IMR-90 (cell line): ENCODE measurements at regions not wholly inside any gene's neighbourhood (a gene's known extent, or its start where the extent isn't known, plus 50 kb on each side); places are given as distances from the start of the nearest gene placed in this dataset.

Source experiments
- ATAC-seq: fragments of 200-7000 bp; cut with Tn5 transposase; 2 replicates; pipeline ENCODE4 v1.9.1; 2020; ENCODE audit warnings: low read depth, mild to moderate bottlenecking, moderate library complexity
- BruUV-seq: library from RNA; stranded (reverse); fragments of 400-500 nt; replicated peaks from 2 replicates; lab custom pipeline; 2021; lab: Mats Ljungman, UMichigan
- CTCF ChIA-PET: fragments of 300-600 bp; formaldehyde crosslinking; extraction: SDS; loops from one replicate; lab custom pipeline; 2021; ENCODE audit warnings: antibody characterized with exemption; lab: Yijun Ruan, JAX
- POLR2A ChIA-PET: fragments of 300-600 bp; sonication (Branson Sonifier 250); formaldehyde crosslinking; loops from one replicate; lab custom pipeline; 2022; ENCODE audit warnings: antibody characterized with exemption; ENCODE audit not compliant: unreplicated experiment; lab: Charles Lee
- DNase-seq: peaks from one replicate; pipeline ENCODE4 v3.0.0; 2013
- H2AFZ ChIP-seq: replicated peaks from 2 replicates; pipeline ENCODE3; 2013; ENCODE audit warnings: low read length, mild to moderate bottlenecking; ENCODE audit not compliant: poor library complexity
- H2AK5ac ChIP-seq: 2 replicates; pipeline ENCODE4 v1.6.1; 2013; ENCODE audit warnings: low read depth, low read length, inconsistent platforms
- H2AK9ac ChIP-seq: replicated peaks from 2 replicates; pipeline ENCODE3; 2013; ENCODE audit warnings: mild to moderate bottlenecking, low read depth, low read length, moderate library complexity; ENCODE audit not compliant: poor library complexity
- H2BK120ac ChIP-seq: 2 replicates; pipeline ENCODE4 v1.6.1; 2013; ENCODE audit warnings: low read depth, low read length, inconsistent platforms
- H2BK15ac ChIP-seq: 3 replicates; pipeline ENCODE4 v1.6.1; 2013; ENCODE audit warnings: low read depth, low read length, inconsistent platforms
- H2BK20ac ChIP-seq: 2 replicates; pipeline ENCODE4 v1.6.1; 2013; ENCODE audit warnings: low read depth, mild to moderate bottlenecking, inconsistent platforms, low read length, moderate library complexity
- H2BK5ac ChIP-seq: 2 replicates; pipeline ENCODE4 v1.6.1; 2013; ENCODE audit warnings: mild to moderate bottlenecking, low read depth, low read length, inconsistent platforms; ENCODE audit not compliant: poor library complexity, severe bottlenecking
- H3K14ac ChIP-seq: replicated peaks from 2 replicates; pipeline ENCODE4 v1.6.1; 2013; ENCODE audit warnings: low read depth, low read length, inconsistent platforms
- H3K18ac ChIP-seq: 2 replicates; pipeline ENCODE4 v1.6.1; 2013; ENCODE audit warnings: low read depth, low read length, control low read depth
- H3K23ac ChIP-seq: 2 replicates; pipeline ENCODE4 v1.6.1; 2013; ENCODE audit warnings: low read depth, low read length, inconsistent platforms
- H3K27ac ChIP-seq: 2 replicates; pipeline ENCODE4 v1.5.1; 2013; ENCODE audit warnings: mild to moderate bottlenecking, control low read depth, low read length; ENCODE audit not compliant: insufficient read depth
- H3K27me3 ChIP-seq: 2 replicates; pipeline ENCODE4 v1.6.1; 2013; ENCODE audit warnings: low read length; ENCODE audit not compliant: control insufficient read depth, insufficient read depth
- H3K36me3 ChIP-seq: 2 replicates; pipeline ENCODE4 v1.6.1; 2013; ENCODE audit warnings: low read length, mixed read lengths; ENCODE audit not compliant: control insufficient read depth, insufficient read depth
- H3K4ac ChIP-seq: 2 replicates; pipeline ENCODE4 v1.6.1; 2013; ENCODE audit warnings: low read depth, low read length, inconsistent platforms
- H3K4me1 ChIP-seq: 2 replicates; pipeline ENCODE4 v1.6.1; 2013; ENCODE audit warnings: low read length, mixed read lengths; ENCODE audit not compliant: control insufficient read depth, insufficient read depth
- H3K4me2 ChIP-seq: 2 replicates; pipeline ENCODE4 v1.6.1; 2013; ENCODE audit warnings: low read depth, mild to moderate bottlenecking, control low read depth, low read length, moderate library complexity
- H3K4me3 ChIP-seq: 2 replicates; pipeline ENCODE4 v1.5.1; 2013; ENCODE audit warnings: low read depth, mild to moderate bottlenecking, control low read depth, low read length, moderate library complexity; ENCODE audit not compliant: insufficient read depth
- H3K56ac ChIP-seq: 2 replicates; pipeline ENCODE4 v1.6.1; 2013; ENCODE audit warnings: low read length, inconsistent platforms; ENCODE audit not compliant: insufficient read depth; ENCODE audit errors: extremely low read depth
- H3K79me1 ChIP-seq, 2 experiments: 2 replicates each; pipeline ENCODE4 v1.6.1; 2013; ENCODE audit warnings: low read length in 2 of 2, inconsistent platforms in 1 of 2, low read depth in 1 of 2
- H3K9ac ChIP-seq: 2 replicates; pipeline ENCODE4 v1.6.1; 2013; ENCODE audit warnings: low read depth, low read length, control low read depth
- H3K9me1 ChIP-seq: 2 replicates; pipeline ENCODE4 v1.6.1; 2013; ENCODE audit warnings: low read length, inconsistent platforms; ENCODE audit not compliant: insufficient read depth
- H3K9me3 ChIP-seq: 2 replicates; pipeline ENCODE4 v1.6.1; 2013; ENCODE audit warnings: low read length; ENCODE audit not compliant: control insufficient read depth, insufficient read depth
- H4K20me1 ChIP-seq: 2 replicates; pipeline ENCODE4 v1.6.1; 2013; ENCODE audit warnings: low read length, inconsistent platforms; ENCODE audit not compliant: insufficient read depth
- H4K5ac ChIP-seq: 2 replicates; pipeline ENCODE4 v1.6.1; 2013; ENCODE audit warnings: mild to moderate bottlenecking, low read depth, low read length, control low read depth
- H4K8ac ChIP-seq, 2 experiments: 2 replicates each; pipeline ENCODE4 v1.6.1; 2013; ENCODE audit warnings: low read depth in 2 of 2, low read length in 2 of 2, control low read depth in 1 of 2, inconsistent platforms in 1 of 2
- H4K91ac ChIP-seq: 2 replicates; pipeline ENCODE4 v1.6.1; 2013; ENCODE audit warnings: low read depth, low read length, inconsistent platforms; ENCODE audit not compliant: insufficient read depth
- CEBPB ChIP-seq: IDR thresholded peaks from 2 replicates; pipeline ENCODE4 v1.6.1; 2012; ENCODE audit warnings: low read depth, low read length, improper control_type of control experiment
- FOS ChIP-seq: fragments of 150-350 bp; IDR thresholded peaks from 2 replicates; pipeline ENCODE4 v1.6.1; 2016; ENCODE audit warnings: low read depth, low read length
- MAFK ChIP-seq: IDR thresholded peaks from 2 replicates; pipeline ENCODE4 v1.6.1; 2012; ENCODE audit warnings: low read depth, low read length, improper control_type of control experiment
- MAZ ChIP-seq: IDR thresholded peaks from 2 replicates; pipeline ENCODE4 v1.6.1; 2012; ENCODE audit warnings: low read depth, mild to moderate bottlenecking, low read length, improper control_type of control experiment, moderate library complexity, borderline replicate concordance
- MXI1 ChIP-seq: IDR thresholded peaks from 2 replicates; pipeline ENCODE4 v1.6.1; 2012; ENCODE audit warnings: low read depth, mild to moderate bottlenecking, low read length, moderate library complexity, borderline replicate concordance
- POLR2A ChIP-seq: IDR thresholded peaks from 2 replicates; pipeline ENCODE4 v1.6.1; 2012; ENCODE audit warnings: mild to moderate bottlenecking, low read depth, low read length
- RAD21 ChIP-seq: IDR thresholded peaks from 2 replicates; pipeline ENCODE4 v1.6.1; 2012; ENCODE audit warnings: low read length, improper control_type of control experiment
- RCOR1 ChIP-seq: IDR thresholded peaks from 2 replicates; pipeline ENCODE4 v1.6.1; 2012; ENCODE audit warnings: mild to moderate bottlenecking, low read length, improper control_type of control experiment; ENCODE audit not compliant: insufficient replicate concordance
- RFX5 ChIP-seq: IDR thresholded peaks from 2 replicates; pipeline ENCODE4 v1.8.0; 2012; ENCODE audit warnings: low read depth, mild to moderate bottlenecking, low read length, moderate library complexity
- SMC3 ChIP-seq: fragments of 150-350 bp; IDR thresholded peaks from 2 replicates; pipeline ENCODE4 v1.6.1; 2016; ENCODE audit warnings: low read depth, mild to moderate bottlenecking, antibody characterized with exemption, low read length, moderate library complexity
- WGBS, 2 experiments: methylation state at CpG; one replicate each; pipeline versions ENCODE4 v1.1.5 to v1.1.7; 2013; ENCODE audit warnings: missing lambda C conversion rate in 2 of 2; ENCODE audit not compliant: insufficient read length in 1 of 2; ENCODE audit errors: extremely low coverage in 2 of 2; 5-methylcytosine and 5-hydroxymethylcytosine counted together
- dilution Hi-C: fragments of 300-500 bp; cut with HindIII; formaldehyde crosslinking; loops from one replicate; pipeline ENCODE4 v1.14.3; 2018; ENCODE audit warnings: low sequenced_read_pairs; ENCODE audit not compliant: unreplicated experiment
- in situ Hi-C: fragments of 300-500 bp; cut with MboI; formaldehyde crosslinking; loops from 3 replicates; pipeline ENCODE4 v1.14.3; 2019; ENCODE audit warnings: low sequenced_read_pairs, inconsistent platforms, mixed read lengths
- intact Hi-C: fragments of 100-400 bp; cut with micrococcal nuclease; formaldehyde crosslinking; loops from 2 replicates; pipeline ENCODE4 v1.10.0; 2022
- TF ChIP-seq, protein P1 (sequence below): conservative IDR thresholded peaks from 2 replicates; pipeline ENCODE4 v1.5.1; 2012; ENCODE audit warnings: mild to moderate bottlenecking, low read depth, low read length, improper control_type of control experiment
- TF ChIP-seq, protein P2 (sequence below): fragments of 150-350 bp; IDR thresholded peaks from 2 replicates; pipeline ENCODE4 v1.6.1; 2016; ENCODE audit warnings: low read depth, mild to moderate bottlenecking, low read length, moderate library complexity, borderline replicate concordance

GRCh38 chr2:120815292-120815691, 79.6 kb downstream of the GLI2 start:
- no peak overlapping the region for H3K23ac ChIP-seq
- H3K56ac ChIP-seq: no peak overlapping the region
- ChIA-PET CTCF (interaction anchor here (1.5 kb wide), 1 partner anchor 9 kb away, joined by 3 read pairs; no protein-coding TSS in a partner anchor), POLR2A (no interaction called here)
- H2AK9ac ChIP-seq: peak overlapping the region; percentile 45
- no peaks in the 10 kb centered on the region for H3K9me3 ChIP-seq
- intact Hi-C loops (no loop called here), in situ Hi-C loops (loop anchor here (10.0 to 25.0 kb wide), 2 partner anchors 80 to 478 kb away; partner anchors contain the start of genes GLI2 and INHBB), dilution Hi-C loops (no loop called here)
- no peaks in the 10 kb centered on the region for H3K27me3 ChIP-seq
- 92% methylated on average over 5 of the region's 12 CpGs; no CpG with 5 or more reads in 1 of the 2 experiments for WGBS, 2 experiments
- H3K4me1 ChIP-seq: peaks cover 26% of the 10 kb centered on the region
- H2AFZ ChIP-seq: no peak overlapping the region
- no peak overlapping the region for H2BK20ac ChIP-seq
- DNase-seq (no peak), ATAC-seq (no peak)
- no peak overlapping the region for H2BK5ac ChIP-seq
- H3K9ac ChIP-seq: no peak overlapping the region
- H4K91ac ChIP-seq: no peak overlapping the region
- no peak overlapping the region for H3K14ac ChIP-seq
- H3K4me2 ChIP-seq: no peak overlapping the region
- H3K4ac ChIP-seq: no peak overlapping the region
- TF ChIP-seq, protein P1, sequence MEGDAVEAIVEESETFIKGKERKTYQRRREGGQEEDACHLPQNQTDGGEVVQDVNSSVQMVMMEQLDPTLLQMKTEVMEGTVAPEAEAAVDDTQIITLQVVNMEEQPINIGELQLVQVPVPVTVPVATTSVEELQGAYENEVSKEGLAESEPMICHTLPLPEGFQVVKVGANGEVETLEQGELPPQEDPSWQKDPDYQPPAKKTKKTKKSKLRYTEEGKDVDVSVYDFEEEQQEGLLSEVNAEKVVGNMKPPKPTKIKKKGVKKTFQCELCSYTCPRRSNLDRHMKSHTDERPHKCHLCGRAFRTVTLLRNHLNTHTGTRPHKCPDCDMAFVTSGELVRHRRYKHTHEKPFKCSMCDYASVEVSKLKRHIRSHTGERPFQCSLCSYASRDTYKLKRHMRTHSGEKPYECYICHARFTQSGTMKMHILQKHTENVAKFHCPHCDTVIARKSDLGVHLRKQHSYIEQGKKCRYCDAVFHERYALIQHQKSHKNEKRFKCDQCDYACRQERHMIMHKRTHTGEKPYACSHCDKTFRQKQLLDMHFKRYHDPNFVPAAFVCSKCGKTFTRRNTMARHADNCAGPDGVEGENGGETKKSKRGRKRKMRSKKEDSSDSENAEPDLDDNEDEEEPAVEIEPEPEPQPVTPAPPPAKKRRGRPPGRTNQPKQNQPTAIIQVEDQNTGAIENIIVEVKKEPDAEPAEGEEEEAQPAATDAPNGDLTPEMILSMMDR: no peak
- no peak for TF ChIP-seq SMC3
- no peak for TF ChIP-seq MAFK
- TF ChIP-seq POLR2A: no peak
- TF ChIP-seq RAD21: no peak
- TF ChIP-seq CEBPB: no peak
- TF ChIP-seq MAZ: no peak
- TF ChIP-seq RFX5: no peak
- no peak for TF ChIP-seq MXI1
- no peak for TF ChIP-seq FOS
- TF ChIP-seq RCOR1: no peak
- TF ChIP-seq, protein P2, sequence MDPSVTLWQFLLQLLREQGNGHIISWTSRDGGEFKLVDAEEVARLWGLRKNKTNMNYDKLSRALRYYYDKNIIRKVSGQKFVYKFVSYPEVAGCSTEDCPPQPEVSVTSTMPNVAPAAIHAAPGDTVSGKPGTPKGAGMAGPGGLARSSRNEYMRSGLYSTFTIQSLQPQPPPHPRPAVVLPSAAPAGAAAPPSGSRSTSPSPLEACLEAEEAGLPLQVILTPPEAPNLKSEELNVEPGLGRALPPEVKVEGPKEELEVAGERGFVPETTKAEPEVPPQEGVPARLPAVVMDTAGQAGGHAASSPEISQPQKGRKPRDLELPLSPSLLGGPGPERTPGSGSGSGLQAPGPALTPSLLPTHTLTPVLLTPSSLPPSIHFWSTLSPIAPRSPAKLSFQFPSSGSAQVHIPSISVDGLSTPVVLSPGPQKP: no peak
- H3K4me3 ChIP-seq: no peak overlapping the region
- H3K27ac ChIP-seq: no peak overlapping the region
- H3K79me1 ChIP-seq: peaks cover 47 to 92% of the 10 kb centered on the region in 2 experiments
- no peak overlapping the region for H4K5ac ChIP-seq
- H3K36me3 ChIP-seq: peaks cover 20% of the 10 kb centered on the region
- H4K8ac ChIP-seq: no peak overlapping the region
- H4K20me1 ChIP-seq: peaks cover 31% of the 10 kb centered on the region
- no peak overlapping the region for H3K18ac ChIP-seq
- BruUV-seq: no TSS peak
- H2BK120ac ChIP-seq: no peak overlapping the region
- 0 out of 2 replicates have a peak overlapping the region, but pooled peaks have one; percentile 7 for H2AK5ac ChIP-seq
- peaks cover 40% of the 10 kb centered on the region for H3K9me1 ChIP-seq
- no peak overlapping the region for H2BK15ac ChIP-seq
